ENCODE measurements at regions not wholly inside any gene's neighbourhood (a gene's known extent, or its start where the extent isn't known, plus 50 kb on each side); places are given as distances from the start of the nearest gene placed in this dataset.
"Not testable (repeated sequence)": the region's sequence is repeated elsewhere in the genome, so short reads cannot be mapped to it uniquely, and the experiment has no call there.

GRCh38 chrX:953879-954482, 258.5 kb downstream of the CRLF2 start:
- no peak for ATAC-seq (ENCODE audit: low read depth)
- Mint-ChIP-seq H3K9me3 (ENCODE audit: insufficient read depth) (peaks cover 2% of the 10 kb centered on the region), H3K27ac (no peak overlapping the region), H3K4me3 (no peak overlapping the region), H3K27me3 (no peaks in the 10 kb centered on the region), H3K4me1 (no peaks in the 10 kb centered on the region)
- Histone ChIP-seq H4K20me1 (ENCODE audit: control insufficient read depth, insufficient read depth, low read length, poor library complexity, severe bottlenecking) (no peaks in the 10 kb centered on the region), H3K4me1 (ENCODE audit: control insufficient read depth in 2 of 2, insufficient read depth in 2 of 2, low read length in 2 of 2) (no peaks in the 10 kb centered on the region), H3K4me2 (replicated peaks; ENCODE audit: low read depth, low read length, poor library complexity, severe bottlenecking) (no peak overlapping the region), H2AFZ (ENCODE audit: insufficient read depth, low read depth, low read length, poor library complexity, severe bottlenecking) (no peak overlapping the region), H3K36me3 (replicated peaks in 1 of 2; ENCODE audit: control extremely low read depth in 1 of 2, control insufficient read depth in 1 of 2, extremely low read depth in 1 of 2, insufficient read depth in 2 of 2, low read length in 1 of 2) (no peaks in the 10 kb centered on the region), H3K27me3 (replicated peaks in 1 of 4; ENCODE audit: control extremely low read depth in 1 of 4, control insufficient read depth in 3 of 4, insufficient read depth in 4 of 4, low read length in 3 of 4) (no peaks in the 10 kb centered on the region), H3K27ac (ENCODE audit: low read length in 2 of 2) (no peak overlapping the region), H3K79me2 (ENCODE audit: control insufficient read depth, insufficient read depth, low read length) (no peaks in the 10 kb centered on the region), H3K4me3 (ENCODE audit: control extremely low read depth in 1 of 5, extremely low read depth in 1 of 5, insufficient read depth in 1 of 5, low read depth in 2 of 5, low read length in 4 of 5) (no peak overlapping the region), H3K9ac (ENCODE audit: low read length) (no peak overlapping the region), H3K9me3 (ENCODE audit: control extremely low read depth in 1 of 3, control insufficient read depth in 2 of 3, insufficient read depth in 1 of 3, low read length in 2 of 3) (peaks cover 0 to 8% (median 0%) of the 10 kb centered on the region in 3 donors)
- DNase-seq, result no peak
- no peak for TF ChIP-seq CTCF (IDR thresholded peaks at IDR 0.05)
- no peak for TF ChIP-seq EZH2 (IDR thresholded peaks at IDR 0.05; ENCODE audit: borderline replicate concordance, insufficient read depth, low read depth, low read length, poor library complexity, severe bottlenecking)
- POLR2A ChIA-PET, result no interaction called here
- CTCF ChIA-PET, result no interaction called here
- intact Hi-C loops (cut with micrococcal nuclease), result no loop called here

- intact Hi-C loops (cut with micrococcal nuclease), result no loop called here
- no peak overlapping the region for H3K4me3 ChIP-seq (ENCODE audit: control extremely low read depth in 1 of 5, extremely low read depth in 1 of 5, insufficient read depth in 1 of 5, low read depth in 2 of 5, low read length in 4 of 5)
- ChIA-PET CTCF (no interaction called here), POLR2A (no interaction called here)
- Mint-ChIP-seq H3K9me3 (ENCODE audit: insufficient read depth) (peaks cover 4% of the 10 kb centered on the region), H3K27me3 (no peaks in the 10 kb centered on the region), H3K27ac (no peak overlapping the region), H3K4me1 (no peaks in the 10 kb centered on the region), H3K4me3 (no peak overlapping the region)
- H3K4me1 ChIP-seq (ENCODE audit: control insufficient read depth in 2 of 2, insufficient read depth in 2 of 2, low read length in 2 of 2), result no peaks in the 10 kb centered on the region
- H2AFZ ChIP-seq (ENCODE audit: insufficient read depth, low read depth, low read length, poor library complexity, severe bottlenecking), result no peak overlapping the region
- TF ChIP-seq CTCF (IDR thresholded peaks at IDR 0.05) (no peak), EZH2 (IDR thresholded peaks at IDR 0.05; ENCODE audit: borderline replicate concordance, insufficient read depth, low read depth, low read length, poor library complexity, severe bottlenecking) (no peak)
- peaks cover 0 to 8% (median 0%) of the 10 kb centered on the region in 3 donors for H3K9me3 ChIP-seq (ENCODE audit: control extremely low read depth in 1 of 3, control insufficient read depth in 2 of 3, insufficient read depth in 1 of 3, low read length in 2 of 3)
- H3K9ac ChIP-seq (ENCODE audit: low read length), result no peak overlapping the region
- no peak for ATAC-seq (ENCODE audit: low read depth)
- no peak for DNase-seq
- no peaks in the 10 kb centered on the region for H3K27me3 ChIP-seq (replicated peaks in 1 of 4; ENCODE audit: control extremely low read depth in 1 of 4, control insufficient read depth in 3 of 4, insufficient read depth in 4 of 4, low read length in 3 of 4)
- H4K20me1 ChIP-seq (ENCODE audit: control insufficient read depth, insufficient read depth, low read length, poor library complexity, severe bottlenecking), result no peaks in the 10 kb centered on the region
- H3K27ac ChIP-seq (ENCODE audit: low read length in 2 of 2), result no peak overlapping the region
- H3K79me2 ChIP-seq (ENCODE audit: control insufficient read depth, insufficient read depth, low read length), result no peaks in the 10 kb centered on the region
- H3K4me2 ChIP-seq (replicated peaks; ENCODE audit: low read depth, low read length, poor library complexity, severe bottlenecking), result no peak overlapping the region
- WGBS (ENCODE audit: insufficient coverage), result 100% methylated on average over 3 of the region's 5 CpGs
- no peaks in the 10 kb centered on the region for H3K36me3 ChIP-seq (replicated peaks in 1 of 2; ENCODE audit: control extremely low read depth in 1 of 2, control insufficient read depth in 1 of 2, extremely low read depth in 1 of 2, insufficient read depth in 2 of 2, low read length in 1 of 2)
These were observed 259.6 kb downstream of the CRLF2 start for GRCh38 chrX:952816-953215.

- H3K27ac ChIP-seq (ENCODE audit: low read length in 2 of 2); H3K79me2 ChIP-seq (ENCODE audit: control insufficient read depth, insufficient read depth, low read length); CTCF ChIA-PET; H3K4me1 ChIP-seq (ENCODE audit: control insufficient read depth in 2 of 2, insufficient read depth in 2 of 2, low read length in 2 of 2); H4K20me1 ChIP-seq (ENCODE audit: control insufficient read depth, insufficient read depth, low read length, poor library complexity, severe bottlenecking); ATAC-seq (ENCODE audit: low read depth); H3K36me3 ChIP-seq (replicated peaks in 1 of 2; ENCODE audit: control extremely low read depth in 1 of 2, control insufficient read depth in 1 of 2, extremely low read depth in 1 of 2, insufficient read depth in 2 of 2, low read length in 1 of 2); H3K4me3 Mint-ChIP-seq; DNase-seq; H3K9ac ChIP-seq (ENCODE audit: low read length); H3K27ac Mint-ChIP-seq; H3K27me3 Mint-ChIP-seq; intact Hi-C loops (cut with micrococcal nuclease); H2AFZ ChIP-seq (ENCODE audit: insufficient read depth, low read depth, low read length, poor library complexity, severe bottlenecking); H3K9me3 Mint-ChIP-seq (ENCODE audit: insufficient read depth); H3K9me3 ChIP-seq (ENCODE audit: control extremely low read depth in 1 of 3, control insufficient read depth in 2 of 3, insufficient read depth in 1 of 3, low read length in 2 of 3); H3K4me2 ChIP-seq (replicated peaks; ENCODE audit: low read depth, low read length, poor library complexity, severe bottlenecking); H3K4me1 Mint-ChIP-seq; POLR2A ChIA-PET; H3K4me3 ChIP-seq (ENCODE audit: control extremely low read depth in 1 of 5, extremely low read depth in 1 of 5, insufficient read depth in 1 of 5, low read depth in 2 of 5, low read length in 4 of 5); H3K27me3 ChIP-seq (replicated peaks in 1 of 4; ENCODE audit: control extremely low read depth in 1 of 4, control insufficient read depth in 3 of 4, insufficient read depth in 4 of 4, low read length in 3 of 4): not testable (repeated sequence)
- 93% methylated on average over 5 of the region's 6 CpGs for WGBS (ENCODE audit: insufficient coverage)
These were observed 265.2 kb downstream of the CRLF2 start for GRCh38 chrX:947262-947661.
